GM23338 (cell line): ENCODE measurements at regions not wholly inside any gene's neighbourhood (a gene's known extent, or its start where the extent isn't known, plus 50 kb on each side); places are given as distances from the start of the nearest gene placed in this dataset.

ENCODE experiments used
- ATAC-seq: fragments of 200-7000 bp; cut with Tn5 transposase; 3 replicates; pipeline ENCODE4 v1.9.1; 2020
- DNase-seq: peaks from one replicate; pipeline ENCODE4 v3.0.0-alpha.2; 2015; ENCODE audit warnings: low spot score
- H2AFZ ChIP-seq: fragments of 200-600 bp; sonication (generic); 2 replicates; pipeline ENCODE4 v1.8.0; 2016; ENCODE audit warnings: antibody characterized with exemption, mild to moderate bottlenecking, moderate library complexity
- H3F3A ChIP-seq: fragments of 200-600 bp; sonication (generic); replicated peaks from 2 replicates; pipeline ENCODE4 v1.8.0; 2017; ENCODE audit warnings: antibody characterized with exemption, mixed run types, low read depth
- H3K27ac ChIP-seq: fragments of 200-600 bp; sonication (generic); 2 replicates; pipeline ENCODE4 v1.6.1; 2016; ENCODE audit warnings: low read depth
- H3K27me3 ChIP-seq: fragments of 200-600 bp; sonication (generic); 2 replicates; pipeline ENCODE4 v1.8.0; 2016; ENCODE audit warnings: mild to moderate bottlenecking, mixed run types, moderate library complexity; ENCODE audit not compliant: insufficient read depth
- H3K36me3 ChIP-seq: fragments of 200-600 bp; sonication (generic); 2 replicates; pipeline ENCODE4 v1.8.0; 2016; ENCODE audit warnings: mild to moderate bottlenecking; ENCODE audit not compliant: insufficient read depth
- H3K4me1 ChIP-seq: fragments of 200-600 bp; sonication (generic); 2 replicates; pipeline ENCODE4 v1.8.0; 2016; ENCODE audit warnings: mild to moderate bottlenecking, moderate library complexity; ENCODE audit not compliant: insufficient read depth
- H3K4me2 ChIP-seq: fragments of 200-600 bp; sonication (generic); 2 replicates; pipeline ENCODE4 v1.7.1; 2017; ENCODE audit warnings: mixed run types
- H3K4me3 ChIP-seq: fragments of 200-600 bp; sonication (generic); 2 replicates; pipeline ENCODE4 v1.6.1; 2016; ENCODE audit warnings: mixed run types
- H3K79me2 ChIP-seq: fragments of 200-600 bp; sonication (generic); replicated peaks from 2 replicates; pipeline ENCODE4 v1.8.0; 2017; ENCODE audit warnings: mild to moderate bottlenecking; ENCODE audit not compliant: insufficient read depth
- H3K9me2 ChIP-seq: fragments of 200-600 bp; sonication (generic); 2 replicates; pipeline ENCODE4 v1.8.0; 2017; ENCODE audit not compliant: insufficient read depth
- H4K20me1 ChIP-seq: fragments of 200-600 bp; sonication (generic); replicated peaks from 2 replicates; pipeline ENCODE4 v1.8.0; 2017; ENCODE audit warnings: mild to moderate bottlenecking; ENCODE audit not compliant: insufficient read depth
- H3K27ac Mint-ChIP-seq: 2 replicates; pipeline ENCODE4 v1.8.0; 2020; ENCODE audit warnings: inconsistent platforms, mild to moderate bottlenecking, moderate library complexity, mixed read lengths
- H3K27me3 Mint-ChIP-seq: 3 replicates; pipeline ENCODE4 v1.8.0; 2022; ENCODE audit warnings: low read depth, mild to moderate bottlenecking, moderate library complexity, mixed read lengths, inconsistent platforms; ENCODE audit not compliant: insufficient read depth, poor library complexity
- H3K36me3 Mint-ChIP-seq: 3 replicates; pipeline ENCODE4 v1.8.0; 2021; ENCODE audit warnings: low read depth, mild to moderate bottlenecking, inconsistent platforms, moderate library complexity, mixed read lengths
- H3K4me1 Mint-ChIP-seq: 3 replicates; pipeline ENCODE4 v1.8.0; 2020; ENCODE audit warnings: mild to moderate bottlenecking, inconsistent platforms, mixed read lengths
- H3K4me3 Mint-ChIP-seq: 3 replicates; pipeline ENCODE4 v1.8.0; 2021; ENCODE audit warnings: moderate library complexity, mild to moderate bottlenecking, inconsistent platforms, mixed read lengths
- H3K9me3 Mint-ChIP-seq: 3 replicates; pipeline ENCODE4 v1.8.0; 2020; ENCODE audit warnings: moderate library complexity, mild to moderate bottlenecking, inconsistent platforms, mixed read lengths
- CREB1 ChIP-seq: fragments of 250-450 bp; sonication (Bioruptor Pico); IDR thresholded peaks from 2 replicates; pipeline ENCODE4 v1.5.0; 2020; ENCODE audit warnings: low read depth, mild to moderate bottlenecking, moderate library complexity
- EZH2 ChIP-seq: fragments of 200-600 bp; sonication (generic); IDR thresholded peaks from one replicate; pipeline ENCODE4 v1.8.0; 2017; ENCODE audit warnings: antibody characterized with exemption, mild to moderate bottlenecking, low read depth; ENCODE audit not compliant: unreplicated experiment
- EZH2phosphoT487 ChIP-seq: fragments of 200-600 bp; sonication (generic); IDR thresholded peaks from one replicate; pipeline ENCODE4 v1.8.1; 2018; ENCODE audit warnings: antibody characterized with exemption; ENCODE audit not compliant: unreplicated experiment
- JUNB ChIP-seq: IDR thresholded peaks from one replicate; pipeline ENCODE4 v1.6.1; 2016; ENCODE audit warnings: antibody characterized with exemption; ENCODE audit not compliant: unreplicated experiment
- NANOG ChIP-seq: IDR thresholded peaks from 2 replicates; pipeline ENCODE4 v1.6.1; 2016; ENCODE audit warnings: antibody characterized with exemption, borderline replicate concordance
- POLR2AphosphoS5 ChIP-seq: IDR thresholded peaks from 2 replicates; pipeline ENCODE4 v1.6.1; 2016; ENCODE audit warnings: antibody characterized with exemption, low read depth
- STAT1 ChIP-seq: IDR thresholded peaks from one replicate; pipeline ENCODE4 v1.6.1; 2016; ENCODE audit warnings: antibody characterized with exemption; ENCODE audit not compliant: unreplicated experiment
- ZNF114 ChIP-seq: fragments of 250-450 bp; sonication (Bioruptor Pico); IDR thresholded peaks from 2 replicates; pipeline ENCODE4 v1.5.0; 2020; ENCODE audit warnings: mild to moderate bottlenecking, moderate library complexity
- ZNF331 ChIP-seq: fragments of 250-450 bp; sonication (Bioruptor Pico); IDR thresholded peaks from 2 replicates; pipeline ENCODE4 v1.5.0; 2020; ENCODE audit warnings: low read depth, mild to moderate bottlenecking, moderate library complexity
- TF ChIP-seq, protein P1 (sequence below): IDR thresholded peaks from 2 replicates; pipeline ENCODE4 v1.6.1; 2016; ENCODE audit warnings: antibody characterized with exemption
- TF ChIP-seq, protein P2 (sequence below): IDR thresholded peaks from one replicate; pipeline ENCODE4 v1.6.1; 2018; ENCODE audit warnings: antibody characterized with exemption; ENCODE audit not compliant: unreplicated experiment
- TF ChIP-seq, protein P3 (sequence below), 2 experiments: fragments of 200-600 bp in 1 of 2; sonication (generic) in 1 of 2; conservative IDR thresholded peaks; 2 replicates each; pipeline versions ENCODE4 v1.5.1 to v1.6.1; 2016 to 2017; ENCODE audit warnings: antibody characterized with exemption in 2 of 2, low read depth in 2 of 2, mild to moderate bottlenecking in 2 of 2, moderate library complexity in 1 of 2

DNA sequence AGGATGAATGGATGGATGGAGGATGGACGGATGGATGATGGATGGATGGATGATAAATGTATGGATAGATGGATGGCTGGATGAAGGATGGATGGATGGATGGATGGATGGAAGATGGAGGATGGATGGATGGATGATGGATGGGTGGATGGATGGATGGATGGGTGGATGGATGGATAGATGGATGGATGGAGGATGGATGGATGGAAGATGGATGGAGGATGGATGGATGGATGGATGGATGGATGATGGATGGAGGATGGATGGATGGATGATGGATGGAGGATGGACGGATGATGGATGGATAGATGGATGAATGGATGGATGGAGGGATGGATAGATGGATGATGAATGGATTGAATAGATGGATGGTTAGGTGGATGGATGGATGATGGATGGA, 210.6 kb upstream of the IGF1R start (continued):
- TF ChIP-seq, protein P1, sequence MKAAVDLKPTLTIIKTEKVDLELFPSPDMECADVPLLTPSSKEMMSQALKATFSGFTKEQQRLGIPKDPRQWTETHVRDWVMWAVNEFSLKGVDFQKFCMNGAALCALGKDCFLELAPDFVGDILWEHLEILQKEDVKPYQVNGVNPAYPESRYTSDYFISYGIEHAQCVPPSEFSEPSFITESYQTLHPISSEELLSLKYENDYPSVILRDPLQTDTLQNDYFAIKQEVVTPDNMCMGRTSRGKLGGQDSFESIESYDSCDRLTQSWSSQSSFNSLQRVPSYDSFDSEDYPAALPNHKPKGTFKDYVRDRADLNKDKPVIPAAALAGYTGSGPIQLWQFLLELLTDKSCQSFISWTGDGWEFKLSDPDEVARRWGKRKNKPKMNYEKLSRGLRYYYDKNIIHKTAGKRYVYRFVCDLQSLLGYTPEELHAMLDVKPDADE = no peak
- TF ChIP-seq, protein P2, sequence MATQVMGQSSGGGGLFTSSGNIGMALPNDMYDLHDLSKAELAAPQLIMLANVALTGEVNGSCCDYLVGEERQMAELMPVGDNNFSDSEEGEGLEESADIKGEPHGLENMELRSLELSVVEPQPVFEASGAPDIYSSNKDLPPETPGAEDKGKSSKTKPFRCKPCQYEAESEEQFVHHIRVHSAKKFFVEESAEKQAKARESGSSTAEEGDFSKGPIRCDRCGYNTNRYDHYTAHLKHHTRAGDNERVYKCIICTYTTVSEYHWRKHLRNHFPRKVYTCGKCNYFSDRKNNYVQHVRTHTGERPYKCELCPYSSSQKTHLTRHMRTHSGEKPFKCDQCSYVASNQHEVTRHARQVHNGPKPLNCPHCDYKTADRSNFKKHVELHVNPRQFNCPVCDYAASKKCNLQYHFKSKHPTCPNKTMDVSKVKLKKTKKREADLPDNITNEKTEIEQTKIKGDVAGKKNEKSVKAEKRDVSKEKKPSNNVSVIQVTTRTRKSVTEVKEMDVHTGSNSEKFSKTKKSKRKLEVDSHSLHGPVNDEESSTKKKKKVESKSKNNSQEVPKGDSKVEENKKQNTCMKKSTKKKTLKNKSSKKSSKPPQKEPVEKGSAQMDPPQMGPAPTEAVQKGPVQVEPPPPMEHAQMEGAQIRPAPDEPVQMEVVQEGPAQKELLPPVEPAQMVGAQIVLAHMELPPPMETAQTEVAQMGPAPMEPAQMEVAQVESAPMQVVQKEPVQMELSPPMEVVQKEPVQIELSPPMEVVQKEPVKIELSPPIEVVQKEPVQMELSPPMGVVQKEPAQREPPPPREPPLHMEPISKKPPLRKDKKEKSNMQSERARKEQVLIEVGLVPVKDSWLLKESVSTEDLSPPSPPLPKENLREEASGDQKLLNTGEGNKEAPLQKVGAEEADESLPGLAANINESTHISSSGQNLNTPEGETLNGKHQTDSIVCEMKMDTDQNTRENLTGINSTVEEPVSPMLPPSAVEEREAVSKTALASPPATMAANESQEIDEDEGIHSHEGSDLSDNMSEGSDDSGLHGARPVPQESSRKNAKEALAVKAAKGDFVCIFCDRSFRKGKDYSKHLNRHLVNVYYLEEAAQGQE = no peak
- no peak for TF ChIP-seq JUNB
- no peak for TF ChIP-seq NANOG
- TF ChIP-seq ZNF114 (CRISPR knock-in tag) = no peak

DNA sequence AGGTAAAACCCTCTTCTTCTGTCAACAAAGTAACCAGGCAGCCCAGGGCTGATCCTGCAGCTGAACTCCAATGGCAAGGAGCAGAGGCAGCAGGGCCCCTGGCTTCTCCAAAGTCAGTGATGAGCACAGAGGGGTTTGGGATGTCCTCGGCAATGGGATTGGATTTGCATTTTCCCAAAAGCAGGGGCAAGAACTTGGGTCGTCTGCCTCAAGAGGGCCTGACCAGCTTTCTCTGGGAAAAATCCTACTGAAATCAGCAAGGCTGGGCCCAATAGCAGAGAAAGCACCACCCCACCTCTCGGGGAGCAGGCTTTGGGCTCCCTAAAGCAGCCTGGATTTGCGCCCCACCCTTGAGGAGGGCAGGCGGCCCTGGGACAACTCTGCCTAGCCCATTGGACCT, 210.0 kb upstream of the IGF1R start:
- Histone ChIP-seq H3K79me2 (no peaks in the 10 kb centered on the region), H3K4me2 (no peak overlapping the region), H3K27me3 (no peaks in the 10 kb centered on the region), H3F3A (no peaks in the 10 kb centered on the region), H3K27ac (no peak overlapping the region), H3K4me3 (no peak overlapping the region), H3K4me1 (no peaks in the 10 kb centered on the region), H3K9me2 (0 out of 2 replicates have a peak, but pooled peaks cover 4% of the 10 kb centered on the region), H3K36me3 (no peaks in the 10 kb centered on the region), H2AFZ (no peak overlapping the region), H4K20me1 (no peaks in the 10 kb centered on the region)
- Mint-ChIP-seq H3K4me3 (no peak overlapping the region), H3K36me3 (no peaks in the 10 kb centered on the region), H3K4me1 (peaks cover 8% of the 10 kb centered on the region; the same call in 2 of the 3 replicates), H3K9me3 (no peaks in the 10 kb centered on the region; the same call in 1 of the 3 replicates), H3K27me3 (peaks cover 5% of the 10 kb centered on the region), H3K27ac (no peak overlapping the region)
- ATAC-seq = no peak
- no peak for DNase-seq
- TF ChIP-seq EZH2 (no peak), NANOG (no peak), EZH2phosphoT487 (no peak), STAT1 (no peak), ZNF331 (CRISPR knock-in tag) (no peak), CREB1 (no peak), ZNF114 (CRISPR knock-in tag) (no peak), POLR2AphosphoS5 (no peak), JUNB (no peak)
- TF ChIP-seq, protein P3, sequence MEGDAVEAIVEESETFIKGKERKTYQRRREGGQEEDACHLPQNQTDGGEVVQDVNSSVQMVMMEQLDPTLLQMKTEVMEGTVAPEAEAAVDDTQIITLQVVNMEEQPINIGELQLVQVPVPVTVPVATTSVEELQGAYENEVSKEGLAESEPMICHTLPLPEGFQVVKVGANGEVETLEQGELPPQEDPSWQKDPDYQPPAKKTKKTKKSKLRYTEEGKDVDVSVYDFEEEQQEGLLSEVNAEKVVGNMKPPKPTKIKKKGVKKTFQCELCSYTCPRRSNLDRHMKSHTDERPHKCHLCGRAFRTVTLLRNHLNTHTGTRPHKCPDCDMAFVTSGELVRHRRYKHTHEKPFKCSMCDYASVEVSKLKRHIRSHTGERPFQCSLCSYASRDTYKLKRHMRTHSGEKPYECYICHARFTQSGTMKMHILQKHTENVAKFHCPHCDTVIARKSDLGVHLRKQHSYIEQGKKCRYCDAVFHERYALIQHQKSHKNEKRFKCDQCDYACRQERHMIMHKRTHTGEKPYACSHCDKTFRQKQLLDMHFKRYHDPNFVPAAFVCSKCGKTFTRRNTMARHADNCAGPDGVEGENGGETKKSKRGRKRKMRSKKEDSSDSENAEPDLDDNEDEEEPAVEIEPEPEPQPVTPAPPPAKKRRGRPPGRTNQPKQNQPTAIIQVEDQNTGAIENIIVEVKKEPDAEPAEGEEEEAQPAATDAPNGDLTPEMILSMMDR (conservative IDR thresholded peaks at IDR 0.05; ENCODE audit: low read depth in 2 of 2) = no peak
- TF ChIP-seq, protein P1 = no peak
- TF ChIP-seq, protein P2 = no peak
